Ovary (tissue), 3 donors: ENCODE measurements at regions not wholly inside any gene's neighbourhood (a gene's known extent, or its start where the extent isn't known, plus 50 kb on each side); places are given as distances from the start of the nearest gene placed in this dataset.

ENCODE experiments used
- EP300 ChIP-seq: sonication (generic); formaldehyde crosslinking; IDR thresholded peaks from one replicate; pipeline ENCODE4 v1.6.1; 2017; ENCODE audit warnings: antibody characterized with exemption
- TF ChIP-seq, protein P1 (sequence below), 3 donors: fragments of 450-650 bp in 2 of 3; fragments of 200-600 bp in 1 of 3; IDR thresholded peaks; one replicate each; pipeline versions ENCODE4 v1.5.1 to v1.8.0; 2016 to 2022; ENCODE audit warnings: antibody characterized with exemption in 3 of 3, mild to moderate bottlenecking in 1 of 3
- donor health status: DM: no; HTN: no; CAD: no.

GRCh38 chr10:93180482-93180931, 106.8 kb downstream of the CYP26A1 start:
- TF ChIP-seq, protein P1, sequence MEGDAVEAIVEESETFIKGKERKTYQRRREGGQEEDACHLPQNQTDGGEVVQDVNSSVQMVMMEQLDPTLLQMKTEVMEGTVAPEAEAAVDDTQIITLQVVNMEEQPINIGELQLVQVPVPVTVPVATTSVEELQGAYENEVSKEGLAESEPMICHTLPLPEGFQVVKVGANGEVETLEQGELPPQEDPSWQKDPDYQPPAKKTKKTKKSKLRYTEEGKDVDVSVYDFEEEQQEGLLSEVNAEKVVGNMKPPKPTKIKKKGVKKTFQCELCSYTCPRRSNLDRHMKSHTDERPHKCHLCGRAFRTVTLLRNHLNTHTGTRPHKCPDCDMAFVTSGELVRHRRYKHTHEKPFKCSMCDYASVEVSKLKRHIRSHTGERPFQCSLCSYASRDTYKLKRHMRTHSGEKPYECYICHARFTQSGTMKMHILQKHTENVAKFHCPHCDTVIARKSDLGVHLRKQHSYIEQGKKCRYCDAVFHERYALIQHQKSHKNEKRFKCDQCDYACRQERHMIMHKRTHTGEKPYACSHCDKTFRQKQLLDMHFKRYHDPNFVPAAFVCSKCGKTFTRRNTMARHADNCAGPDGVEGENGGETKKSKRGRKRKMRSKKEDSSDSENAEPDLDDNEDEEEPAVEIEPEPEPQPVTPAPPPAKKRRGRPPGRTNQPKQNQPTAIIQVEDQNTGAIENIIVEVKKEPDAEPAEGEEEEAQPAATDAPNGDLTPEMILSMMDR (IDR thresholded peaks at IDR 0.05): no peak
- TF ChIP-seq EP300: no peak
